ENCODE measurements at regions not wholly inside any gene's neighbourhood (a gene's known extent, or its start where the extent isn't known, plus 50 kb on each side); places are given as distances from the start of the nearest gene placed in this dataset.

DNA sequence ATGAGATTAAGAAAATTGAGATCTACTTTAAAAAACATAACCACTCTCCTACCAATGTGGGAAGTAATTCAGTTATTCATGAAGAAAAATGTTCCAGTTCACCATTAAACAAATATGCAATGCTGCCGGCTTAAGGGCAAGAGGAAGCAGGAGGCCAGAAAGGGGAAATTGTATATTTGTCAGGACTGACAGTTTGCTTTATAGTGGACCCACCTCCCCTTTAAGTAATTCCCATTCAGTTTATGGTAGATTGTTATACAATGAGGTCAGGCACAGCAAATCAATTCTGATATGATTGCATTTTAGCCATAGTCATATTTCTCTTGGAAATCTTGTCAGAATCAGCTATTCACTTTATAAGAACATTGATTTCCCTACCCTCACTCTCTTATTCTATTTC is 547.8 kb downstream of the FRK start:
- TF ChIP-seq MAFK (conservative IDR thresholded peaks at IDR 0.05 in 1 of 2, IDR thresholded peaks at IDR 0.05 in 1 of 2; ENCODE audit: low read length in 2 of 2): no peak
- TF ChIP-seq ZNF543 (CRISPR knock-in tag; IDR thresholded peaks at IDR 0.05): no peak
- no peak for TF ChIP-seq EP300 (IDR thresholded peaks at IDR 0.05; ENCODE audit: low read depth in 2 of 2, low read length in 2 of 2)
- TF ChIP-seq EP300 (CRISPR knock-in tag; IDR thresholded peaks at IDR 0.05; ENCODE audit: borderline replicate concordance): no peak

Data from HepG2 (cell line).